ENCODE measurements at regions not wholly inside any gene's neighbourhood (a gene's known extent, or its start where the extent isn't known, plus 50 kb on each side); places are given as distances from the start of the nearest gene placed in this dataset.
A peak's percentile ranks its signal among the peaks of the same experiment; 100 is the strongest.

- DNase-seq = no peak
Observed at GRCh38 chr17:77883213-77883650, 75.3 kb upstream of the TNRC6C start.

- DNase-seq = no peak
Observed at GRCh38 chr17:77884019-77884418, 74.5 kb upstream of the TNRC6C start.

DNA sequence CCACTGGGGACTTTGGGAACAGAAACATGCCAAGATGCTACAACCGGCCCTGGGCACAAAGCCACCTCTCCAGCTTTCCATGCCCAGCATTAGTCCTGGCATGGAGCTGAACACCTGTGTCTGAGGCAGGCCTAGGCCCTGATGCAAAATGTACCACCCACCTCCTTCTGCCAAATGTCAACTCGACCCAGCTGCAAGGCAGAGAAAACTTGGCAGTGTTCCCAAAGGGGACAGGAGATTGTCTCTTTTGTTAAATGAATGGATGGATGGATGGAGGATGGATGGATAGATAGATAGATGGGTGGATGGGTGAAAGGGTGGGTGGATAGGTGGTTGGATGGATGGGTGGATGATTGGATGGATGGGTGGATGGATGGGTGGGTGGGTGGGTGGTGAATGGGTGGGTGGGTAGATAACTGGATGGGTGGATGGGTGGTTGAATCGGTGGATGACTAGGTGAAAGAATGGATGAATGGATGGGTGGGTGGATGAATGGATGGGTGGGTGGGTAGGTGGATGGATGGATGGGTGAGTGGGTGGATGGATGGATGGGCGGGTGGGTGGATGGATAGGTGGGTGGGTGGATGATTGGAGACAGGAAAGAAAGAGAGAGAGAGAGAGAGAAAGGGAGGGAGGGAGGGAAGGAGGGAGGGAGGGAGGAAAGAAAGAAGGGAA, 73.4 kb upstream of the TNRC6C start:
- peak; percentile 86 for DNase-seq

GRCh38 chr17:77885678-77886386, 72.7 kb upstream of the TNRC6C start:
- DNase-seq = no peak

DNA sequence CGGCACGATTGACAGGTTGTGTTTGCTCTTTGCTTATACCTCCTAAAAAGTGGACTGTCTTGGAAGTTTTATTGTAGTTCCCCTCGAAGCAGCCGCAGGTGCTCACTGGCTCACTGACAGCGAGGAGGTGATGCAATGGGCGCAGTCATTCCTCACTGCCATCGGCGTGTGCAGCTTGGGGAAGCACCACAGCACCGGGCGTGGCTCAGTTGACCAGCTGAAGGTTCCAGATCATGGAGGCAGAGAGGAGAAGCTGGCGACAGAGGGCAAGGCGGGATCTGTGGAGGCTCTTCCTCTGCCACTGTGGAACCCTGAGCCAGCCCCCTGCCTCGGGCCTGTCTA, 72.1 kb upstream of the TNRC6C start:
- peak; percentile 54 for DNase-seq

GRCh38 chr17:77887110-77887463, 71.4 kb upstream of the TNRC6C start:
- DNase-seq = no peak

DNA sequence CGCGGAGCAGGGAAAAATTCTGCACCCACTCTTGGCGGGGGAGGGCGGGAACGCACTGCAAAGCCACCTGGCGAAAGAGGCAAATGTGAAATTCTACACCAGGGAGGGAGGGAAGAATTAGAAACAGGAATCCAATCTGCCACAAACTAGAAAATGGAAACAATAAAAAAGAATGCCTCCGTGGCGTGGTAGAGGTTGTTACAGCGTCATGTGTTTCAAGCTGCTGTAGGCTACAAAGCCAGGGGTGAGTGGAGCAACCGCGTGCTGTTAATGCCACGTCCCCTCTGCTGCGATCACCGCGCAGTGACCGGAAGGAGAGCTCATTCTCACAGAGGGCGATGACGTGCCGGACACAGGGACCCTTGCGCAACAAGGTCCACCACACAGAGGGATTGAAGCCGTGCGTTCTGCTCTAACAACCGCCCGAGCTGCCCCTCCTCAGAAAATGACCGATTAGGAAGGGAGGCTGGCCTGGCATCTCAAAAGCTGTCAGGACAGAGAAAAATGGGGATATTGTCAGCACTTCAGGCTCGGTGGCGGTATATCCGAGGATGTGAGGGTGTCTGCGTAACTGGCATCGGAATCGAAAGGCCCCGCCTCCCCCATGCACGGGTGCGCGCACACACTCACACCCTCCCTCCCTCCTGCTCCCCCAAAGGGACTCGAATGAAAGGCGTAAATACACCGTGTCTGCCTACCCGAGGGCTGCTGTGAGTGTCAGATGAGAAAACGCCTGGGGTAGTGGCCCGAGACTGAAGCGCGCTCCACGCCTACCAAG, 70.8 kb upstream of the TNRC6C start:
- peak; percentile 40 for DNase-seq

DNA sequence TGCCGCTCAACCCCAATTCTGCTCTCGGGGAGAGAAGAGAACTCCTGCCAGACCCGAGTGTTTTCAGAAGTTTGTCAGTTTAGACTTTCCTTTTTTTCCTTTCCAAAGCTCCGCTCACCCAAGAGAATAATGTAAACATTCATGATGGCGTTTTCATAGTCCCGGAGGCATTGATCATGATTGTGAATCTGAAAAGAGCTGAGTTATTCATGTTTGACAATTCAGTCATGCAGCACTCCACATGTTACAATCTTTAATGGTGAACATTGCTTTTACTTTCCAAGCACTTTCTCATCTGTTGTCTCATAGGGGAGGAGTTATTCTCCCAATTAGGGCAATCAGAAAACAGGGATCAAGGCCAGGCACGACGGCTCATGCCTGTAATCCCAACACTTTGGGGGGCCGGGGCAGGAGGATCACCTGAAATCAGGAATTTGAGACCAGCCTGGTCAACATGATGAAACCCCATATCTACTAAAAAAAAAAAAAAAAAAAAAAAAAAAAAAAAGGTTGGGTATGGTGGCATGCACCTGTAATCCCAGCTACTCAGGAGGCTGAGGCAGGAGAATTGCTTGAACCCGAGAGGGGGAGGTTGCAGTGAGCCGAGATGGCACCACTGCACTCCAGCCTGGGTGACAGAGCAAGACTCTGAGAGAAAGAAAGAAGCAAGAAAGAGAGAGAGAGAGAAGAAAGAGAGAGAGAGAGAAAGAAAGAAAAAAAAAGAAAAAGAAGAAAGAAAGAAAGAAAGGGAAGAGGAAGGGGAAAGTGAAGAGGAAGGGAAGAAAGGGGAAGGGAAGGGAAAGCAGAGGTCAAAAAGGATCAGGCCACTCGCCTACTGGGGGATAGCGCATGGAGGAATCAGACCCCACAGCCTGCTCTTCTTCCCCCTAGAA, 70.0 kb upstream of the TNRC6C start:
- DNase-seq = no peak

GRCh38 chr17:77889135-77889505, 69.4 kb upstream of the TNRC6C start:
- no peak for DNase-seq

DNA sequence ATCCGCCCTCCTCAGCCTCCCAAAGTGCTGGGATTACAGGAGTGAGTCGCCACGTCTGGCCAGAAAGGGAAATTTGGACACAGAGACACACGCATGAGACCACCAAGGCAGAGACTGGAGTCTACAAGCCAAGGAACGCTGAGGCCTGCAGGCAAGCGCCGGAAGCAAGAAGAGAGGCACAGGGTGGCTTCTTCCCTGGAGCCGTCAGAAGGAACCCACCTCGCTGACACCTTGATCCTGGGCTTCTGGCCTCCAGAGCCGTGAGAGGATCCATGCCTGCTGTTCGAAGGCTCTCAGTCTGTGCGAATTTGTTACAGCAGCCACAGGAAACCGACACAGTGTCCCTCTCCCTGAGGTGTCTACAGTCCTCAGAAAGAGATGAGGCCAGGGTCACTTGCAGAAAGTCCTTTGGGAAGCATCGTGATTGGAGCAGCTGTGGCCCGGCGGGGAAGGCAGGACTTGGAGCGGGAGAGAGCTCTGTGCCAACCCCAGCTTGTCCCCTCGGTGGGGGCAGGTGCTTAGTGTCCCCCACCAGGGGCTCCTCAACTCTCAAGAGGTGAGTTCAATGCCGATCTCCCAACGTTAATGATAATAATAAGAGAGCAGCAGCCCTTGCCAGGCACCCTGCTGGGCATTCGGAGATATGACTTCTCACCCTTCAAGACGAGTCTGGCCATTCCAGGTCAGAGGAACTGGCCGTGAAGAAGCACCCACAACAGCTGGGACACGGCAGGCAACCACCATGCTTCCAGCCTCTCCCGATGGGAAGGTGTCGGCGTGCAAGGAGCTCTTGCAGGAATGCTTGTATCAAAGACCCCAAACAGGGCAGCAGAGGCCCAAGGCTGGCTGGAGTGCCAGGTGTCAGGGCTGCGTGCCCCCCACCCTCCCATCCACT, 68.4 kb upstream of the TNRC6C start:
- DNase-seq = peak; percentile 31

GRCh38 chr17:77890771-77891170, 67.7 kb upstream of the TNRC6C start:
- DNase-seq = no peak

GRCh38 chr17:77891602-77892001, 66.9 kb upstream of the TNRC6C start:
- no peak for DNase-seq

- no peak for DNase-seq
Observed at GRCh38 chr17:77892031-77892430, 66.5 kb upstream of the TNRC6C start.

GRCh38 chr17:77892469-77893143, 65.9 kb upstream of the TNRC6C start:
- DNase-seq = no peak

DNA sequence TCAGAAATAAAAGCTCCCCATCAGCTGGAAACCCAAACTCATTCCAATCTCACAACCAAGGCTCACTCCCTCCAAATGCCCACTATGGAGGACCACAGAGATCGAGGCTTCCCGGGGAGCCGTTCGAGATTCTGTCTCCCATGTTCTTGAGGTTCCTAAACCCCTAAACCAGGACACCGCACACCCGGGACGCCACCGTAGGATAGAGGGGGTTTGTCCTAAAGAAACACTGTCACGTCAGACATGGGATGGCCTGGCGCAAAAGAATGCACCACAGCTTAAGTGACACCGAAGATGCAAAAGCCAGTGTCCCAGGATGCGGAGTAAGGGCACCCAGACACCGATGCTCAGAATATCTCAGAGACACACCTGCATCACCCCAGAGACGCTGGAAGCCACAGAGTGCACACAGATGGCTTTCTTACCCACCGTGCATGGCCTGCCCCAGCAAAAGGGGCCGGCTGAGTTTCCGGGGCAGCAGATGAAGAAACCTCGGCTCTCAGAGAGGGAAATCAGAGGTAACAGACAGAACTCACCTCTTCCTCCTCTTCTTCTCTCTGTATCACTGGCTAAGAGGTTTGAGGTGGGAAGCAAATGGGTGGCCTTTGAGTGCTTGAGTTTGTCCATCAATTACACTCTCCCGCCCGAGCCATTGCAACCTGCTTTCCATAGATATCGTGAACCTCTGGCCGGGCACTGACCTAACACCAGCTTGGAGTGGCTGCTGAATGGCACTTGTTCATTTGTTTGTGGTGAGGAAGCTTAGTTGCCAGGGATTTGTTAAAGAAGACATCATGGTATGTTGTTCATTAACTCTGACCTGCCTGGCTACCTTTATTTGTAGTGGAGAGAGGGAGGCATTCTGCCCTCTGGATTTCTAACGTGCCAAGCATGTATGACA, 65.1 kb upstream of the TNRC6C start:
- no peak for DNase-seq

DNA sequence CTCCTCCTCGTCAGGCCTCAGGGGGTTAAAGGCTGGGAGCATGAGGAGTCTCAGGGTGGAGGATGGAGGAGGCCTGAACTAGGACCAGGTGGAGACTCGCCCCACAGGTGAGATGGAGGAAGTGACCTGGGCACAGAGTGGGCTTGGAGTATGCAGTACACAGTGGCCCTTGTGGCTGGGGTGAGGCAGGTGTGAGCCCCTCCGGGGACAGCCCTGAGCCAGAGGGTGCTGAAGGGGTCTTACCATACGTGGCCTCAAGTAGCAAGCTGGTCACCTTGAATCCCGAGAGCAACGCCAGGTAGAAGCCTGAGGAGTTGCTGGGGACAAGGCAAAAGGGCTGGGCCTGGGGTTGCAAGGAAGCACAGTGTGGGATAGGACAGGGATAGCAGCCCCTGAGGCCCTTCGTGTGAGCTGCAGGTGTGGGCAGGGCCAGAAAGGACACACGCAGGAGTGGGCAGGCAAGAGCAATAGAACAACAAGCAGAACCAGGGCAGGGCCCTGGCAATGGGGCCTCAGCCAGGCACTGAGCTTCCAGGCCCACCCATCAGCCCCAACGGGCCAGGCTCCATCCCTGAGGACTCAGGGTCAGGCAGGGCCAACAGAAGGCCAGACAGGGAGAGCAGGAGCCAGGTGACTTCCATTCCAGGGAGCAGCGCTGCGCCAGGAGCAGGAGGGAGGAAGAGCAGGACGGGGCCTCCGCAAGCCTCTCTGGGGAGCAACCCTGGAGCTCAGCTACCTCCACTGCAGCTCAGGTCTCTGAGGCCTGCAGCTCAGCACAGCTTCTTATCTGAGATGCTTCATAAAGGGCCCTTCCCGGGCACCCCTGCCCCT, 64.2 kb upstream of the TNRC6C start:
- no peak for DNase-seq

GRCh38 chr17:77897741-77898301, 60.7 kb upstream of the TNRC6C start:
- DNase-seq = no peak

GRCh38 chr17:77898521-77899434, 59.7 kb upstream of the TNRC6C start:
- DNase-seq = no peak

Data from RPMI8226 (cell line).